Gastrocnemius medialis (tissue), 4 donors: ENCODE measurements at regions not wholly inside any gene's neighbourhood (a gene's known extent, or its start where the extent isn't known, plus 50 kb on each side); places are given as distances from the start of the nearest gene placed in this dataset.

Experiments used
- POLR2A ChIP-seq, 2 donors: fragments of 450-650 bp; IDR thresholded peaks; one replicate each; pipeline ENCODE4 v1.6.1; 2017; ENCODE audit warnings: antibody characterized with exemption in 2 of 2, mild to moderate bottlenecking in 2 of 2, moderate library complexity in 2 of 2
- TF ChIP-seq, protein P1 (sequence below), 5 experiments: fragments of 450-650 bp in 3 of 5; fragments of 200-600 bp in 2 of 5; sonication (generic) in 2 of 5; IDR thresholded peaks in 4 of 5; conservative IDR thresholded peaks in 1 of 5; 1 replicate in 4 of 5; 2 replicates in 1 of 5; pipeline ENCODE4 v1.5.1; 2016 to 2019; ENCODE audit warnings: antibody characterized with exemption in 5 of 5, mild to moderate bottlenecking in 3 of 5, moderate library complexity in 3 of 5

DNA sequence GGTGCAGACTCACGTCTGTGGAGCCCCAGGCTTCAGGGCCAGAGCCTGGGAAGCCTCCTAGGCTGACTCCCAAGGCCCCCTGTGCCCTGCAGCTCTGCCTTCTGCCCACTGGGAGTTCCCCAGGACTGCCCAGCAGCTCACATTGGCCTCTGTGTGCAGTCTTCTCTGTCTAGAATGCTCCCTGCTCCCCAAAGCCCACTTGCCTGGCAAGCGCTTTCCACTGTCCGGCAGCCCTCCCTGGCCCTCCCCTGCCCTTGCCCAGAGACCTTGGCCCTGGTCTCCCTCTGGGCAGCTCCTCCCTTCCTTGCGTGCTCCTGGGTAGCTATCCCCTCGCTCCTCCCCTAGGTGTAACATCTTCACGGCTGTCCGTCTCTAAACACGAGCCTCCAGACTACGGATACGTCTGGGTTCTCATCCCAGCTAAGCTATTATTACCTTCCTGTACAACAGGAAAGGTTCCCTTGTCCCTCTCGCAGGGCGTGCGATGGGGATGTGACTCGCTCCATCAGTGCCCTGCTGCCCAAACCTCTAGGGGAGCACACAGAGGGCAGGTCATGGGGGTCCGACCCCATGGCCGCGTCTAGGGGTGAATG is 325.5 kb upstream of the RTL1 start:
- TF ChIP-seq, protein P1, sequence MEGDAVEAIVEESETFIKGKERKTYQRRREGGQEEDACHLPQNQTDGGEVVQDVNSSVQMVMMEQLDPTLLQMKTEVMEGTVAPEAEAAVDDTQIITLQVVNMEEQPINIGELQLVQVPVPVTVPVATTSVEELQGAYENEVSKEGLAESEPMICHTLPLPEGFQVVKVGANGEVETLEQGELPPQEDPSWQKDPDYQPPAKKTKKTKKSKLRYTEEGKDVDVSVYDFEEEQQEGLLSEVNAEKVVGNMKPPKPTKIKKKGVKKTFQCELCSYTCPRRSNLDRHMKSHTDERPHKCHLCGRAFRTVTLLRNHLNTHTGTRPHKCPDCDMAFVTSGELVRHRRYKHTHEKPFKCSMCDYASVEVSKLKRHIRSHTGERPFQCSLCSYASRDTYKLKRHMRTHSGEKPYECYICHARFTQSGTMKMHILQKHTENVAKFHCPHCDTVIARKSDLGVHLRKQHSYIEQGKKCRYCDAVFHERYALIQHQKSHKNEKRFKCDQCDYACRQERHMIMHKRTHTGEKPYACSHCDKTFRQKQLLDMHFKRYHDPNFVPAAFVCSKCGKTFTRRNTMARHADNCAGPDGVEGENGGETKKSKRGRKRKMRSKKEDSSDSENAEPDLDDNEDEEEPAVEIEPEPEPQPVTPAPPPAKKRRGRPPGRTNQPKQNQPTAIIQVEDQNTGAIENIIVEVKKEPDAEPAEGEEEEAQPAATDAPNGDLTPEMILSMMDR (IDR thresholded peaks at IDR 0.05 in 4 of 5, conservative IDR thresholded peaks at IDR 0.05 in 1 of 5): no peak
- no peak for TF ChIP-seq POLR2A (IDR thresholded peaks at IDR 0.05)
